ENCODE measurements at regions not wholly inside any gene's neighbourhood (a gene's known extent, or its start where the extent isn't known, plus 50 kb on each side); places are given as distances from the start of the nearest gene placed in this dataset.

GRCh38 chr1:243973169-243973568 lies 77.9 kb upstream of the ZBTB18 start:
- no peak for TF ChIP-seq POLR2A (IDR thresholded peaks at IDR 0.05)
- TF ChIP-seq, protein P1, sequence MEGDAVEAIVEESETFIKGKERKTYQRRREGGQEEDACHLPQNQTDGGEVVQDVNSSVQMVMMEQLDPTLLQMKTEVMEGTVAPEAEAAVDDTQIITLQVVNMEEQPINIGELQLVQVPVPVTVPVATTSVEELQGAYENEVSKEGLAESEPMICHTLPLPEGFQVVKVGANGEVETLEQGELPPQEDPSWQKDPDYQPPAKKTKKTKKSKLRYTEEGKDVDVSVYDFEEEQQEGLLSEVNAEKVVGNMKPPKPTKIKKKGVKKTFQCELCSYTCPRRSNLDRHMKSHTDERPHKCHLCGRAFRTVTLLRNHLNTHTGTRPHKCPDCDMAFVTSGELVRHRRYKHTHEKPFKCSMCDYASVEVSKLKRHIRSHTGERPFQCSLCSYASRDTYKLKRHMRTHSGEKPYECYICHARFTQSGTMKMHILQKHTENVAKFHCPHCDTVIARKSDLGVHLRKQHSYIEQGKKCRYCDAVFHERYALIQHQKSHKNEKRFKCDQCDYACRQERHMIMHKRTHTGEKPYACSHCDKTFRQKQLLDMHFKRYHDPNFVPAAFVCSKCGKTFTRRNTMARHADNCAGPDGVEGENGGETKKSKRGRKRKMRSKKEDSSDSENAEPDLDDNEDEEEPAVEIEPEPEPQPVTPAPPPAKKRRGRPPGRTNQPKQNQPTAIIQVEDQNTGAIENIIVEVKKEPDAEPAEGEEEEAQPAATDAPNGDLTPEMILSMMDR (IDR thresholded peaks at IDR 0.05) = no peak
